HG02973 (cell line): ENCODE measurements at regions not wholly inside any gene's neighbourhood (a gene's known extent, or its start where the extent isn't known, plus 50 kb on each side); places are given as distances from the start of the nearest gene placed in this dataset.

Source experiments
- ATAC-seq: cut with Tn5 transposase; IDR thresholded peaks from one replicate; pipeline ENCODE4 v1.9.1; 2021; ENCODE audit warnings: moderate library complexity; ENCODE audit not compliant: unreplicated experiment

GRCh38 chr2:42963452-42964068 is 171.2 kb upstream of the HAAO start:
- ATAC-seq: no peak

- no peak for ATAC-seq
Observed at GRCh38 chr2:42962508-42962953, 170.1 kb upstream of the HAAO start.

- ATAC-seq: no peak
Observed at GRCh38 chr2:42961961-42962360, 169.6 kb upstream of the HAAO start.

GRCh38 chr2:42961385-42961811 is 169.0 kb upstream of the HAAO start:
- no peak for ATAC-seq

GRCh38 chr2:42960842-42961180 is 168.4 kb upstream of the HAAO start:
- no peak for ATAC-seq

GRCh38 chr2:42960002-42960841 is 167.8 kb upstream of the HAAO start:
- ATAC-seq: no peak

GRCh38 chr2:42959234-42960001 is 167.0 kb upstream of the HAAO start:
- ATAC-seq: no peak

GRCh38 chr2:42958741-42959233 is 166.4 kb upstream of the HAAO start:
- ATAC-seq: no peak

- ATAC-seq: no peak
Observed at GRCh38 chr2:42957861-42958301, 165.5 kb upstream of the HAAO start.

- no peak for ATAC-seq
Observed at GRCh38 chr2:42957109-42957860, 164.9 kb upstream of the HAAO start.

GRCh38 chr2:42954227-42954962 is 162.0 kb upstream of the HAAO start:
- no peak for ATAC-seq

- no peak for ATAC-seq
Observed at GRCh38 chr2:42953216-42953615, 160.8 kb upstream of the HAAO start.

GRCh38 chr2:42951263-42951938 is 159.0 kb upstream of the HAAO start:
- no peak for ATAC-seq

GRCh38 chr2:42949125-42949524 is 156.7 kb upstream of the HAAO start:
- no peak for ATAC-seq

- no peak for ATAC-seq
Observed at GRCh38 chr2:42947809-42948600, 155.6 kb upstream of the HAAO start.

GRCh38 chr2:42944779-42945415 is 152.5 kb upstream of the HAAO start:
- ATAC-seq: no peak

GRCh38 chr2:42942990-42943493 is 150.7 kb upstream of the HAAO start:
- no peak for ATAC-seq
